ENCODE measurements at regions not wholly inside any gene's neighbourhood (a gene's known extent, or its start where the extent isn't known, plus 50 kb on each side); places are given as distances from the start of the nearest gene placed in this dataset.

DNA sequence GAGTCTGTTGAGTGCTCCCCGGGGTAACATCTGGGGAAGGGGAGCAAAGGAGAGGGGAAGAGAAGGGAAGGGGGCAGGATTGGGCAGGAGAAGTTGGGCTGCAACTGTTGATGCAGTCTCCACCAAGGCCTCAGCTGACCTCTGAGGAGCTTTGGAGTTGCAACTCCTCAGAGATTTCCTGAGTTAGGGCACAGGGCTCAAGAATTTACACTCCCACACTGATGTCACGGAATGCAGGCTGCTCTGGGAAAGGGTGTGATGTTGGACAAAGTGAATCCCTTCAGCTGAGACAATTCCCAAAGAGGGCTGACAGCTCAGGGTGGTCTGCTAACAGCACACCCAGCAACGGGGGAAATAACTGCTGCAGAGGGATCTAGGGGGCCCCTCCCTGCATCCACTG is 295.6 kb downstream of the PCNX1 start:
- no peak for DNase-seq (ENCODE audit: low read depth)

DNA sequence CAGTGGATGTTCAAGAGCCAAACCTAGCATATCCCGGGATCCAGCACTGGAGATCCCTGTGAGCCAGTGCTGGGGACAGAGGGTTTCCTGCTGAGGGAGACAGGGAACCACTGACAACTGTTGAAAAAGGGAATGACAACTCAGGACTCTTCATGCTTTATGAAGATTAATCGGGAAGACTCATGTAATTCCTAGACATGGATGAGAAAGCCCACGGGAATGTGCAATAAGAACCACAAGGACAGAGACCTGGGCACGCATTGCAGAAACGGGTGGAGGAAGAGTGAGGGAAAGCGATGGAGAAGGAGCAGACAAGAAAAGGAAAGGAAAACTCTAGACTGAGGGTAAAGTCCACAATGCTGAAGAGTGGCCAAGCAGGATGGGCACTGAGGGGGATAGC is 296.0 kb downstream of the PCNX1 start:
- no peak for DNase-seq (ENCODE audit: low read depth)

DNA sequence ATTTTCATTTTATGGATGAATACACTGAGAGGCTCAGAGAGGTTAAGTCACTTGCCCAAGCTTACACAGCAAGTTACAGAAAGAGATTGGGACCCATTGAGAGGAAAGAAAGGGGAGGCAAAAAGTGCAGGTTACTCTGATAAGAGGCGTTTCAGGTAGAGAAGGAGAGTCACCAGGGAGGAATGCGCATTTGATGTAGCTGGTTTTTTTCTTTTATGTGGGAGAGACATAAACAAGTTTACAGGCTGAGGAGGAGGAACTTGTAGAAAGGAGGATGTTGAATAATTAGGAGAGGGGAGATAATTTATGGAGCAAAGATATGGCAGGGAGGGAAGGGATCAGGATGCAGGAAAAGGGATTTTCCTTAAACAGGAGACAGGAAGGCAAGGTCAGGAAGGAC is 297.0 kb downstream of the PCNX1 start:
- no peak for DNase-seq (ENCODE audit: low read depth)

DNA sequence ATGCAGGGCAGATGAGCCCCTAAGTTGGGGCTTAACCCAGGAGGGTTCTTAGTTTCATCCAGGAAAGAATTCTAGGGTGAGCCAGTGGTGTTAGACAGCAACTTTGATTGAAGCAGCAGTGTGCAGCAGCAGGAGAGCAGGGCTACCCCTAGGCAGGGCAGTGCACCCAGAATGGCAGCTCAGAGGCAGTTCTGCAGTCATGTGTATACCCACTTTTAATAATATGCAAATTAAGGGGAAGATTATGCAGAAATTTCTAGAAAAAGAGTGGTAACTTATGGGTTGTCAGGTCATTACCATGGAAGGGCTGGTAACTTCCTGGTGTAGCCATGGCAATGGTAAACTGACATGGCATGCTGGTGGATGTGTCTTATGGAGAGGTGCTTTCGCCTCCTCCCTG is 297.5 kb downstream of the PCNX1 start:
- no peak for DNase-seq (ENCODE audit: low read depth)

DNA sequence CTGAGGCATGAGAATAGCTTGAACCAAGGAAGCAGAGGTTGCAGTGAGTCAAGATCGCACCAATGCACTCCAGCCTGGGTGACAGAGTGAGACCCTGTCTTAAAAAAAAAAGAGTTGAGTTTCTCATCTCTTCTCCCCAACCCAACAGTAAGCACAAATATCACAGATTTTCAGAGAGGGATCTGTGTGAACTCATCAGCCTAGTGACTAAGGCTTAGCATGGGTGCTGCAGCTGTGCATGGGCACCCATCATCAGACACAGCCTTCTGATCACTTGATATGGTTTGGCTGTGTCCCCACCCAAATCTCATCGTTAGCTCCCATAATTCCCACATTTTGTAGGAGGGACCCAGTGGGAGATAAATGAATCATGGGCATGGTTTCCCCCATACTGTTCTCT is 298.9 kb downstream of the PCNX1 start:
- DNase-seq (ENCODE audit: low read depth): no peak

DNA sequence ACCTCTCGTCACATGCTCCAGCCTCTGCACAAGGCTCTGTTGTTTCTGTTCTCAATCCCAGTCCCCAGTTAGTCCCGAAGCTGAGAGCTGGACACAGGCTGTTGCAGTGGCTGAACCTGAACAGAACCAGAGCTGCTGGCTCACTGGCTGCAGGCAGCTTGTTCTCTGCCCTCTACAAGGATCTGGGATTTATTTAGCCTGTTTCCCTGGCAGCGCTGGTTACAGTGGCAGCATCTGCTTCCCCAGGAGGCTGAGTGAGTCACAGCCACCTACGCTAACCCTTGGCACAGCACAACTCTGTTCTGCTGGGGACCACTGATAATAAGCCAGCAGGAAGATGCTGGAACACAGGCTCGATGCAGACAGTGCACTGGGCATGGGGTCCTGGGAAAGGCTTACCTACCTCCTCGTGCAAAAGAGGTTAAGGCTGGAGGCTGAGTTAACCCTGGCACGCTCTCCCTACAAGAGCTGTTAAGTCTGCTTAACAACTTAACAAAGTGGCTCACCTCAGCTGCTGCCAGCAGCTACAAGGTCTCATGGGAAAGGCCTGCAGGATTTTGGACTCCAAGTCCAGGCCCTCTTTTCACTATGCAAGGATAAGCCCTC is 299.6 kb downstream of the PCNX1 start:
- no peak for DNase-seq (ENCODE audit: low read depth)

DNA sequence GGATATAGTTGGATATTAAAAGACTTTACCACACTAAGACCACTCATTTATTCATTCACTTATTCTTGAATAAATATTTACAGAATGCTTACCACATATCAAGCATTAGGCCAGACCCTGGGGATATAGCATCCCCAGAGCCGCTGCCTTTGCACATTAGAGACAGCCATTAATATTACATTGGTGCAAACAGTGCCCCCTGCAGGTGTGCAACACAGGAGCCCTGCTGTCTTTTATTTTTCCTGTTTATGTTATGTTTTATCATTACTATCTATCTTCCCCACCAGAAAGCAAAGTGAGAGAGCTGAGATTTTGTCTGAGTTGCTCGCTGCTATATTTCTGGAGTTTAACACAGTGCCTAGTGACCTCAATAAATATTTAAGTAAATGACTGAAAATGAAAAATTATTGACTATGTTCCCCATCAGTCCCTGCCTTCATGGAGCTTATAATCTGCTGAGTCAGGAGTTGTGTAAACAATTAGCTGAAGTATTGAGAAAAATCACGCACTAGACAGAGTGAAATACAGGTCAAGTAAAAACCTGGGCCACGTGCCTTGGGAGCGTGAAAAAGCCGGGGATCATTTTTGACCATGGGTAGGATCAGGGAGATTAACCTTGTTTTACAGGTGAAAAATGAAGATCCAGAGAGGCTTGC is 301.6 kb downstream of the PCNX1 start:
- no peak for DNase-seq (ENCODE audit: low read depth)

DNA sequence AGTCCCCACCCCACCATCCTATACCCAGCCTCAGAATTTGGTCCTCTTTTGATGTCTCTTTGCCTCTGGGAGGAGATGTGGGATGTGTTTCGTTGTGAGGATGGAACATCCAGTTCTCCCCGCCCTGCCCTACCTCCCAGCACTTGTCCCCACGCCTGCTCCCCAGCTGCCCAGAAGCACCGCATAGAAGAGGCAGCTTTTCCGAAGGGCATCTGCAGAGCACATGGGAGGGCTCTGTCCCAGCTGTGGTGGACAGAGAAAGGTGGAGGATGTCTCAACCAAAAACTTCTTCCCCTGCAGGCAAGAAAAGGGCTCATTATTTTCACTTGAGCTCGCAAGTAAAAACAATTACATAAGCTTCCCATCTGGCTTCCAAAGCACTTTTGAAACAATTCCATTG is 302.6 kb downstream of the PCNX1 start:
- DNase-seq (ENCODE audit: low read depth): no peak

DNA sequence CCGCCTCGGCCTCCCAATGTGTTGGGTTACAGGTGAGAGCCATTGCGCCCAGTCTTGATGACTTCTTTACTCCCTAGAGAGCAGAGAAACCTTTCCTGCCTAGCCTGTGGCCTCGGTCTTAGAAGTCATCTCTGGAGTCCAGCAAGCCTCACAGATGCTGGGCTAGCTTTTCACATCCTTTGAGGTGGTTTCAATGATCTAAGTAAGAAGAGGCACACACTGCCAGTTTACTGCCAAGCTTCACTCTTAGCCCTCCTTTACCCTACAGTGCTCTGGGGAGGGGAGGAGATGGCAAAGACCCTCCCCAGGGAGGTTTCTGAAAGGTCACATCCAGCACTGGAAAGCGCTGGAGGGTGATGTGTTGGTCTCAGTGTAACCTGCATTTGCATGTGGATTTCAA is 304.8 kb downstream of the PCNX1 start:
- no peak for DNase-seq (ENCODE audit: low read depth)

DNA sequence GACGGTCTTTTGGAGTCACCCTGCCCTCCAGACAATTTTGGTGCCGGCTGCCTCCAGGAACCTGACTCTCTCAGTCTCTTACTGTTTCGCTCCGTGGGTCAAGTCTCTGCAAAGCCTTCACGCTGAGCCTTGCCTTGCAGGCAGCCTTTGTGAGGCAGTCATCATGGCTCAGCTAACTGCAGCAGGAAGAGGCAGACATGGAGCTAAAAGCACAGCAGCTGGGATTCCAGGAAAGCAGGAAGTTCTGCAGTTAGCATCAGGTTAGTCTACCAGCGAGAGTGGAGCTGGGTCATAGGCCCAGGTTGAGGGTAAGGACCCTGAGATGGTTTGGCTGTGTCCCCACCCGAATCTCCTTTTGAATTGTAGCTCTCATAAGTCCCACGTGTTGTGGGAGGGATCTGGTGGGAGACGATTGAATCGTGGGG is 305.4 kb downstream of the PCNX1 start:
- no peak for DNase-seq (ENCODE audit: low read depth)

DNA sequence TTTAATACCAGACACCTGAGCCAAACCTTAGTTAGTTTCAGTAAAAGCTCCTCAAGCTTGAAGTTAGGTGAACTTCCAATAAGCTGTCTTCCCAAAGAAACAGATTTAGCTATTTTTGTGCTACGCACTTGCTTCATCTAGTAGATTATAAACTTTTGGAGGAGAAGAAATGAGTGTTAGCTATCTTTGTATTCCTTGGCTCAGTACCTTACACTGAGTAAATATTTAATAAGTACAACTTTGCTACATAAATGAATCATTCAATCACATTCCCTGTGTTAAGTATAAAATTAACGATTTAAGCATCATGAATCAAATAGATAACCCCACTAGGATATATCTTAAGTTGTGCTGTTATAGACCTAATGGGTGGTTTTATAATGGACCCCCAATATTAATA is 307.0 kb downstream of the PCNX1 start:
- no peak for DNase-seq (ENCODE audit: low read depth)

DNA sequence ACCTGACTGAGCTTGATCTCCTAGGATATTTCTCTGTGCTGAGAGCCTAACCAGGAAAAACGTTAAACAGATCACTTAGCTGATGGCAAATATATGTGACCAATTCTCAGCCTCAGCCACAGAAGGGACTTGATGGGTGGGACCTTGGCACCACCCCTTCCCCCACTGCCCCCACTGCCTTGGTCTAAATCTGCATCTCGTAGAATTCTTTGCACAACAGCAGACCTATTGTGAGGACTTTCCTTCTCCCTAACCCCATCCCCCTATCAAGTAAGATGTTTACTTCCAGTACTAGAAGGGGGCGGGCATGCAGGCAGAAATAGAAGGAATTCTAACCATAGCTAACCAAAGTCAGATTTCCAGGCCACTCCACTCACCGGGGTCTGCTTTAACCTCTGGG is 313.2 kb downstream of the PCNX1 start:
- no peak for DNase-seq (ENCODE audit: low read depth)

DNA sequence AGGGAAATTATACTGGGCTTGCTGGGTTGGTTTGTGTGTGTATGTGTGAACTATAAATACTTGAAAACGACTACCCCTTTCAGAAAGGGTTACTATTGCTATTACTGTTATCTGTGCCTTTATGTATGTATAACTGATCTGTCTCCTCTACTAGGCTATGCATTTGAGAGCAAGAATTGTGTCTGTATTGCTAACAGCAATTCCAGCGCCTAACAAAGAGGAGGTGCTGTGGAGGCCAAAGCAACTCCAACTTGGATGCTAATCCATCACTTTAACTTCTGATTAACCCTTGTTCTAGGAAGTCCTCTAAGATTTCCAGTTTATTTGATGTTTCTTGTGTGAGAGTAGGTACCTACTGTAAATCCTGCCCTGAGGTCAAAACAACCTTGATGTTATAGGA is 313.9 kb downstream of the PCNX1 start:
- no peak for DNase-seq (ENCODE audit: low read depth)

DNA sequence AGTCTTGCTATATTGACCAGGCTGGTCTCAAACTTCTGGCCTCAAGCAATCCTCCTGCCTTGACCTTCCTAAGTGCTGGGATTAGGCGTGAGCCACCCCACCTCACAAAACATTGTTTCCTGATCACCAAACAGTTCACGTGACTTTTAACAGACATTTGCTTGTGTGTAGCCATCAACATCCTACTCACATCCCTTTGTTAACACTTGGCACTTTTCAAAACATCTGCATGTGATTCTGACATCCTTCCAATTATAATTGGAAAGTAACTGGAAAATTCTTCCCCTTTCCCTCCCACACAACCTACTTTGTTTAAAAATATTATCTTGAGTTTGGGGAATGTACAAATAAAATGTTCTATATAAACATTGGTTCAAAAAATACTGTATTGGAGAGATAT is 317.9 kb downstream of the PCNX1 start:
- DNase-seq (ENCODE audit: low read depth): no peak

DNA sequence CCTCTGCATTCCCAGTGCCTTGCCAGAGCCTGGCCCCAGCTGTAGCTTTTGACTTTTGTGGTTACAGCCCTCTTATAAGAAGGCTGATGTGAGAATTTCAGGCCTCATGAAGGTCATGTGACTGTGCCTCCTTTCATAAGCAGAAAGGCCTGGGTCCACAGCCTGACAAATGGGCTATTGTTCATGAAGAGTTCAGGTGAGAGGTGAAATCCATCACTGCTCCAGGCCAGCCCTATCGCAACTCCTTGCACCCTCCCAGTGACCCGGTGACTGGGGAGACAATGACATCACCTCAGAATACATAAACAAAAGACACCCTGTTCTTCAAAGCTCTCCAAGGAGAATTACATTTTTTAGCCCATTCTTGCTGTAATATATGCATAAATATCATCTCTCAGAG is 321.5 kb downstream of the PCNX1 start:
- no peak for DNase-seq (ENCODE audit: low read depth)

DNA sequence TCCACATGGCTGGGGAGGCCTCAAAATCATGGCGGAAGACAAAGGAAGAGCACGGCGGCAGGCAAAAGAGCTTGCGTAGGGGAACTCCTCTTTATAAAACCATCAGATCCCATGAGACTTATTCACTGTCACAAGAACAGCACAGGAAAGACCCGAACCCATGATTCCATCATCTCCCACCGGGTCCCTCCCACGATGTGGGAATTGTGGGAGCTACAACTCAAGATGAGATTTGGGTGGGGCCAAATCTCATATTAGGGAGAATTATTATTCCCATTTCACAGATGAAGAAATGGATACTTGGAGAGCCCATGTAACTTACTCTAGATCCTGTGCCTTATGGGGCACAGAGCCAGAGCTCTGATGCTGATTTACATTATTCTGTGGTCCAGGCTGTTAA is 322.6 kb downstream of the PCNX1 start:
- DNase-seq (ENCODE audit: low read depth): no peak

DNA sequence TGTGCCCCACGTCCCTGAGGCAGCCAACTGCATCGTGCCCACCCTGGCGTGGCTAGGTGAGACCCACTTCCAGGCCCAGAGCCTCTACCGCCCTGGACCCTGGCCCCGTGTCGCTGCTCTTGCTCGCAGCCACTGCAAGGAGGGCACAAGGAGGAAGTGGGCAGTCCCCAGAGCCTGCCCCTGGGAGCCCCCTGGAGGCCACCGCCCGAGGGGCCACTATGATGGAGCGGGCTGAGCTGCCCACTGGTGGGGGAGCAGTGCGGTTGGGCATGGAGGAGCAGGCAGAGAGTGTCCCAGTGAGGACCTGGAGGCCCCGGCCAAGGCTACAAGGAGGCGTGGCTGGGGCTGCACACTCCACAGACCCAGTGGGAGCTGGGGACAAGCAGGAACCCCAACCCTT is 323.6 kb downstream of the PCNX1 start:
- no peak for DNase-seq (ENCODE audit: low read depth)

DNA sequence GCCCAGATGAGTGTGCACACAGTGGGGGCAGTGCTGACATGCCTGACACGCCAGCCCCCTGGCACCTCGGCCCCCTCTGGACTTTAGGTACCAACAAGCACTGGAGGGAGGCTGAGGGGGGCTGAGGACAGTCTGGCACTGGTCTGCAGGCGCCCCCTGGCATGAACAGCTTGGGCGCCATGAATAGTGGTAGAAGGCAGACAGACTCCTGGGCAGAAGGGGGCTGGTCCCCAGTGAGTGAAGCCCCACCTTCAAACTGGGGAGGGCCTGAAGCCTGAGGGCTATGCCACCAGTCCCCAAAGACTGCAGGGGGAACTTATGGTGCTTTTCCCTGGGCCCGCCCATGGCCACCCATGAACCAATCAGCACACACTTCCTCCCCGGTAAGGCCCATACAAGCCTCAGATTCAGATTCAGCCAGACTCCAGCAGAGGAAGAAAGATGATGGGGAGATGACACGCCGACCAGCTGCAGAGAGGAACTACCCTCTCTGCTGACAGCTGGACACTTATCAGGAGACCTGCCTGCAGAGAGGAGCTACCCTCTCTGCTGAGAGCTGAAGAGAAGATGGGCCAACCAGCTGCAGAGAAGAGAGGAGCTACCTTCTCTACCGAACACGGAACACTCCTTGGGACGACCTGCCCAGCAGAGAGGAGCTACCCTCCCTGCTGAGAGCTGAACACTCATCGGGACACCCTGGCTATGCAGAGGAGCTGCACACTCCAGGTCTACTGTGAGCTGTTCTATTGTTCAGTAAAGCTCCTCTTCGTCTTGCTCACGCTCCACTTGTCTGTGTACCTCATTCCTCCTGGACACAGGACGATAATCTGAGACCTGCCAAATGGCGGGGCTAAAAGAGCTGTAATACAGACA is 324.5 kb downstream of the PCNX1 start:
- no peak for DNase-seq (ENCODE audit: low read depth)

DNA sequence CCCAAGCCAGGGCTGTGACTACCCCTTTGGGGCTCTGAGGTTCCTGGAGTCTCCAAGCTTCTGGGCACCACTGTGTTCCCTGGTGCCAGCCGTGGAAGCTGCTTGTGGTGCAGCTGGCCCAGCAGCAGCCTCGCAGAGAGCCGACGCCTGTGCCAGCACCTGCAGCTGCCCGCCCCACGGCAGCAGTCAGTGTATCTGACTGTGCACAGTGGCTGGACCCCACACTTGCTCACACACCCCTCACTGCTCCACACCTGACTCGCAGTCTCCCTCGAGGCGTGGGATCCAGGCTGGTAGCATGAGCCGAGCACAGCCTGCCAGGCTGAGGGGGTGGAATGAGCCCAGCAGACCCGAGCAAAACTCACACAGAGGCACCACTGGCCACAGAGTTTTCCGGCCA is 325.2 kb downstream of the PCNX1 start:
- DNase-seq (ENCODE audit: low read depth): no peak

DNA sequence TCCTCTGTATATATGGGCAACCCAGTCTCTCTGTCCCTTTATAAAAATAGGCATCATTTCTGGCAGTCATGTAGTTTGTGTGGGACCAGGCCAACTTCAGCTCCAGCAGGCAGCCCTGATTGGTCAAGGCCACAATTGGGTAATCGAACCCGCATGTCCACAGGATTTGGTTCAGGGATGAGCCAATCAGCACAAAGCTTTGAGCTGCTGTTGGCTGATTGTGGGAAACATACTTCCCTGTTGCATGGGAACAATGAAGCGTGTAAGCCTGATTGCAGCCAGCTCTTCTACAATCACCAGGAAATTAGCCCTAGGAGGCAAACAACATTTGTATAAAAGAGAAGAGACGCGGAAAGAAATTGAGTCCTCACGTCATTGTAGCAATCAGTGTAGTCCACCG is 328.6 kb downstream of the PCNX1 start:
- DNase-seq (ENCODE audit: low read depth): no peak

DNA sequence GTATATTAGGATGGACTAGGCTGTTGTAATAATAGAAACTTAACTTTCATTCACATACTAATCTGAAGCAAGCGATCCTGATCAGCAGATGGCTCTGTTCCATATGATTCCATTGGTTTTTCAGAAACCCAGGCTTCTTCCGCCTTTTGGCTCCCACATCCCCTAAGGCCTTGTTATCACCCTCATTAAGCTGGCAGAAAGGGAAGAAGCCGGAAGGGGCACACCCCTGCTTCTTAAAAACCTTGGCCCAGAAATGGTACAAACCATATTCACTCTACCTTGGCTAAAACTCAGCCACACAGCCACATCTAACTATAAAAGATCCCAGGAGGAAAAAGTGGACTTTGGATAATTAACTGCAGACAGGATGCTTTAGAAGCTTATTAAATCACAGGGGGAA is 329.2 kb downstream of the PCNX1 start:
- no peak for DNase-seq (ENCODE audit: low read depth)

DNA sequence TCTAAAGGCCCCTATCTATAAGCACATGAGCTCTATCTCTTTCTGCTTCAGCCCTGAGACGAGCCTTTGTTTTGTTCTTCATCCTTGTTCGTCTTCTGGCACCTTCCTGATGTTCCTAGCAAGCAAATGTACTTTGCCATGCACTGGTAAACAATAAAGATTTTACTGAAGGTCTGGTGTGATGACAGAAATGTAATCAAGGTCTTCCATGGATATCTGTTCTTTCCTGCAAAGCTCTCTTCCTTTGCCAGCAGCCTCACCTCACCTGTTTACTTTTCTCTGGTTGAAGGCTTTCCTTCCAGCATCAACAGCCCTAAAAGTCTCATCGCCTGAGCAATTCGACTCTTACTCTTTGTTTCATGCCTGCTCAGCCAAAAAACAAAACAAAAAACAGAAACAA is 330.3 kb downstream of the PCNX1 start:
- DNase-seq (ENCODE audit: low read depth): no peak

DNA sequence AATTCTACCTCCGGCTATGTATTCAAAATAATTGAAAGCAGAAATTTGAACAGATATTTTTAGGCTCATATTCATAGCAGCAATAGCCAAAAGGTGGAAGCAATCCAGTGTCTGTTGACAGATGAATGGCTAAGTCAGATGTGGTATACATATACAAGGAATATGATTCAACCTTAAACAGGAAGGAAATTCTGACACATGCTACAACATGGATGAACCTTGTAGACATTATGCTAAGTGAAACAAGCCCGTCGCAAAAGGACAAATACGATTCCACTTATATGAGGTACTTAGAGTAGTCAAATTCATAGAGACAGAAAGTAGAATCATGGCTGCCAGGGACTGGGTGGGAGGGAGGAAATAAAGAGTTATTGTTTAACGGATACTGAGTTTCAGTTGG is 331.6 kb downstream of the PCNX1 start:
- DNase-seq (ENCODE audit: low read depth): no peak

Data from activated T-cell treated with anti-CD3 and anti-CD28 coated beads for 1 hour (primary cell).